Uterus (tissue), 3 donors: ENCODE measurements at regions not wholly inside any gene's neighbourhood (a gene's known extent, or its start where the extent isn't known, plus 50 kb on each side); places are given as distances from the start of the nearest gene placed in this dataset.

Source experiments
- DNase-seq, 2 donors: peaks; one replicate each; pipeline ENCODE4 v3.0.0-alpha.2; 2019 to 2020
- H3K27ac ChIP-seq, 2 donors: fragments of 200-600 bp; sonication (generic); 1 replicate in 1 of 2; 2 replicates in 1 of 2; pipeline ENCODE4 v1.5.1; 2016 to 2018
- H3K27me3 ChIP-seq, 2 donors: fragments of 200-600 bp; sonication (generic); one replicate each; pipeline ENCODE4 v1.5.1; 2018 to 2019; ENCODE audit warnings: control low read depth in 1 of 2
- H3K36me3 ChIP-seq, 2 donors: fragments of 200-600 bp; sonication (generic); one replicate each; pipeline ENCODE4 v1.5.1; 2019; ENCODE audit warnings: control low read depth in 1 of 2
- H3K4me1 ChIP-seq, 2 donors: fragments of 200-600 bp; sonication (generic); one replicate each; pipeline ENCODE4 v1.5.1; 2018 to 2019; ENCODE audit warnings: control low read depth in 1 of 2
- H3K4me3 ChIP-seq, 2 donors: fragments of 200-600 bp; sonication (generic); 1 replicate in 1 of 2; 2 replicates in 1 of 2; pipeline ENCODE4 v1.5.1; 2018 to 2019; ENCODE audit warnings: mild to moderate bottlenecking in 1 of 2
- H3K9me3 ChIP-seq, 2 donors: fragments of 200-600 bp; sonication (generic); one replicate each; pipeline ENCODE4 v1.5.1; 2019; ENCODE audit warnings: control low read depth in 1 of 2
- POLR2A ChIP-seq, 2 donors: fragments of 450-650 bp; IDR thresholded peaks; one replicate each; pipeline ENCODE4 v1.6.1; 2016; ENCODE audit warnings: antibody characterized with exemption in 2 of 2, mild to moderate bottlenecking in 1 of 2, moderate library complexity in 1 of 2
- intact Hi-C: fragments of 100-400 bp; cut with DNase I; formaldehyde crosslinking; loops from one replicate; pipeline ENCODE4 v1.15.1; 2023; ENCODE audit warnings: low total_unique reads
- TF ChIP-seq, protein P1 (sequence below), 4 experiments: fragments of 200-600 bp in 2 of 4; fragments of 450-650 bp in 2 of 4; sonication (generic) in 2 of 4; IDR thresholded peaks; one replicate each; pipeline ENCODE4 v1.5.1; 2016 to 2019; ENCODE audit warnings: antibody characterized with exemption in 4 of 4, mild to moderate bottlenecking in 2 of 4, moderate library complexity in 1 of 4
- donor health status: DM: yes; HTN: yes; CAD: no.

DNA sequence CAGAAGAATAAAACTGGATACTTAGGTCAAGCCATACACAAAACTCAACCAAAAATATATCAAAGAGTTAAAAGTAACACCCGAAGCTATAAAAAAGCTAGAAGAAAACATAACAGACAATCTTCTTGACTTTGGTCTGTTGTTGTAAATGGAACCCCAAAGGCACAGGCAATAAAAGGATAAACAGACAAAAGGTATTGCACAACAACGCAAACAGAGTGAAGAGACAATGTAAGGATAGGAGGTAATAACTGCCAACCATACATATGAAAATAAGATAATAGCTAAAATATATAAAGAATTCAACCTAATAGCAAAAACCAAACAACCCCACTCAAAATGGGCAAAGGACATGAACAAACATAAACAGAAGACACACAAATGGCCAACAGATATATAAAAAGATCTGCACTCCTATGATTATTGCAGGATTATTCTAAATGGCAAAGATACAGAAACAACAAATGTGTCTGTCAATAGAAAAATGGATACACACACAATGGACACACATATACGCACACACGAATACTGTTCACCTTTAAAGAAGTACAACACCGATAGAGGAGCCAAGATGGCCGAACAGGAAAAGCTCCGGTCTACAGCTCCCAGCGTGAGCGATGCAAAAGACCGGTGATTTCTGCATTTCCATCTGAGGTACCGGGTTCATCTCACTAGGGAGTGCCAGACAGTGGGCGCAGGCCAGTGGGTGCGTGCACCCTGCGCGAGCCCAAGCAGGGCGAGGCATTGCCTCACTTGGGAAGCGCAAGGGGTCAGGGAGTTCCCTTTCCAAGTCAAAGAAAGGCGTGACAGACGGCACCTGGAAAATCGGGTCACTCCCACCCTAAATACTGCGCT is 1137.1 kb downstream of the FSCB start:
- TF ChIP-seq, protein P1, sequence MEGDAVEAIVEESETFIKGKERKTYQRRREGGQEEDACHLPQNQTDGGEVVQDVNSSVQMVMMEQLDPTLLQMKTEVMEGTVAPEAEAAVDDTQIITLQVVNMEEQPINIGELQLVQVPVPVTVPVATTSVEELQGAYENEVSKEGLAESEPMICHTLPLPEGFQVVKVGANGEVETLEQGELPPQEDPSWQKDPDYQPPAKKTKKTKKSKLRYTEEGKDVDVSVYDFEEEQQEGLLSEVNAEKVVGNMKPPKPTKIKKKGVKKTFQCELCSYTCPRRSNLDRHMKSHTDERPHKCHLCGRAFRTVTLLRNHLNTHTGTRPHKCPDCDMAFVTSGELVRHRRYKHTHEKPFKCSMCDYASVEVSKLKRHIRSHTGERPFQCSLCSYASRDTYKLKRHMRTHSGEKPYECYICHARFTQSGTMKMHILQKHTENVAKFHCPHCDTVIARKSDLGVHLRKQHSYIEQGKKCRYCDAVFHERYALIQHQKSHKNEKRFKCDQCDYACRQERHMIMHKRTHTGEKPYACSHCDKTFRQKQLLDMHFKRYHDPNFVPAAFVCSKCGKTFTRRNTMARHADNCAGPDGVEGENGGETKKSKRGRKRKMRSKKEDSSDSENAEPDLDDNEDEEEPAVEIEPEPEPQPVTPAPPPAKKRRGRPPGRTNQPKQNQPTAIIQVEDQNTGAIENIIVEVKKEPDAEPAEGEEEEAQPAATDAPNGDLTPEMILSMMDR (IDR thresholded peaks at IDR 0.05): no peak
- TF ChIP-seq POLR2A (IDR thresholded peaks at IDR 0.05): no peak
- H3K9me3 ChIP-seq: no peaks in the 10 kb centered on the region
- H3K27me3 ChIP-seq: no peaks in the 10 kb centered on the region
- H3K36me3 ChIP-seq: no peaks in the 10 kb centered on the region
- H3K4me3 ChIP-seq: no peak overlapping the region
- no peaks in the 10 kb centered on the region for H3K4me1 ChIP-seq
- no peak for DNase-seq
- intact Hi-C loops: no loop called here
- H3K27ac ChIP-seq: no peak overlapping the region

DNA sequence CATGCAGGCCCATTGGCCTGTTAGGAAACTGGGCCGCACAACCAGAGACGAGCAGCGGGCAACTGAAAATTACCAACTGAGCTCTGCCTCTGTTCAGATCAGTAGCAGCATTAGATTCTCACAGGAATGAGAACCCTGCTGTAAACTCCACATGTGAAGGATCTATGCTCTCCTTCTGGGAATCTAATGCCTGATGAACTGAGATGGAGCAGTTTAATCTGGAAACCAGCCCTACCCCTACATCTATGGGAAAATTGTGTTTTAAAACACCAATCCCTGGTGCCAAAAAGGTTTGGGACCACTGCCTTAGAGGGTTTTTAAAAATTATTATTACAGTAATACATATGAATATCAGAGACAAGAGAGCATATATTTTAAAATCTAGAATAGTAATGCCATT is 1144.5 kb downstream of the FSCB start:
- TF ChIP-seq POLR2A (IDR thresholded peaks at IDR 0.05): no peak
- TF ChIP-seq, protein P1 (IDR thresholded peaks at IDR 0.05): no peak
- DNase-seq: no peak
- no peaks in the 10 kb centered on the region for H3K4me1 ChIP-seq
- no peak overlapping the region for H3K4me3 ChIP-seq
- no peak overlapping the region for H3K27ac ChIP-seq
- H3K36me3 ChIP-seq: no peaks in the 10 kb centered on the region
- intact Hi-C loops: no loop called here
- H3K27me3 ChIP-seq: no peaks in the 10 kb centered on the region
- H3K9me3 ChIP-seq: no peaks in the 10 kb centered on the region

DNA sequence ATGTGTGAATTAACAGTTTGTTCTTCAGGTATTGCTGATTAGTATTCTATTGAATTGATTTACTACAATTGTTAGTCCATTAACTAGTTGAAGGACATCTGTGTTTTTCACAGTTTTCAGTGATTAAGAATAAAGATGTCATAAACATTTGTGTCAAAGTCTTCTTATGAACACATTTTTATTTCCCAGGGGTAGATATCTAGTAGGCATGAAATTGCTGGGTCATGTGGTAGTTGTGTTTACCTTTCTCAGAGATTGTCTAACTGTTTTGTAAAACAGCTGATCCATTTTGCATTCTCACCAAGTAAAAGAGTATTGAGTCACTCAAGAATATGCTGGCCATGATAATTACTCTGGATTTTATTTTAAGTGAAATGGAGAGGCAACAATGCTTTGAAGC is 1145.3 kb downstream of the FSCB start:
- DNase-seq: no peak
- Histone ChIP-seq H3K27me3 (no peaks in the 10 kb centered on the region), H3K4me1 (no peaks in the 10 kb centered on the region), H3K27ac (no peak overlapping the region), H3K9me3 (no peaks in the 10 kb centered on the region), H3K4me3 (no peak overlapping the region), H3K36me3 (no peaks in the 10 kb centered on the region)
- TF ChIP-seq, protein P1 (IDR thresholded peaks at IDR 0.05): no peak
- TF ChIP-seq POLR2A (IDR thresholded peaks at IDR 0.05): no peak
- intact Hi-C loops: no loop called here

DNA sequence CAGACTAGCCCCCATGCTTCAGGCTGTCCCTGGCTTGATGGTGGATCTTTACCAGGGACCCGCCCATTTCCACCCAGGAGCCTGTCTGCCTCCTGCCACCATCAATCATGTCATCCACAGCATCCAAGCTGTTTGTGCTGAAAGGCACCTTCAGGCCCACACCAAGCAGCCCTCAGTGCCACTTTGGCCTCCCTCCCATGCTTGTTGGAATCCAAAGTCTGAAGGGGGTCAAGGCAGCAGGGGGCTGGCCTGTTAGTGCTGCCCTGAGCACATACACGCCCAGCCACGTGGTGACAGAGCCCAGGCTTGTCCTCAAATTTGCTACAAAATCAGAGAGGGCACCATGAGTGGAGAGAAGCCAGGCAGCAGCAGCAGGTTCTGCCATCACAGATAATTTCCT is 1146.8 kb downstream of the FSCB start:
- Histone ChIP-seq H3K36me3 (no peaks in the 10 kb centered on the region), H3K27me3 (no peaks in the 10 kb centered on the region), H3K27ac (no peak overlapping the region), H3K9me3 (no peaks in the 10 kb centered on the region), H3K4me3 (no peak overlapping the region), H3K4me1 (no peaks in the 10 kb centered on the region)
- intact Hi-C loops: no loop called here
- no peak for DNase-seq
- TF ChIP-seq, protein P1 (IDR thresholded peaks at IDR 0.05): no peak
- no peak for TF ChIP-seq POLR2A (IDR thresholded peaks at IDR 0.05)

DNA sequence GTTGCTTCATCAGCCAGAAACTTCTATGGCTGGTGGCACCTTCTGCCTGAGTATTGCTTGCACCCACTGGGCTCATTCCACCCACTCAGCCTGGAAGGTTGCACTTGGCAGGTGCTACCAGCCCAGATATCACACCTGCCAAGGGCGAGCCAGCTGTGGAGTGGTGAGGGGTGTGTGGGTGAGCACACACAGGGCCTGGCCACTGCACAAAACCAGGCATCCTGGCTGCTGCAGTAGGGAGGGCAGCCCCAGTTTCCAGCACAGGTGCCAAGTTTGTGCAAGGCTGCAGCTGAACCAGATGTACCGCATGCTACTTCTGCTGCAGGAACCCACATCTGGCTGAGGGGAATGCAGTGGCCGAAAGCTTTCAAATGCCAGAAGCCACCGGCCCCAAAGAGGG is 1147.8 kb downstream of the FSCB start:
- Histone ChIP-seq H3K36me3 (no peaks in the 10 kb centered on the region), H3K27me3 (no peaks in the 10 kb centered on the region), H3K4me3 (no peak overlapping the region), H3K27ac (no peak overlapping the region), H3K9me3 (no peaks in the 10 kb centered on the region), H3K4me1 (no peaks in the 10 kb centered on the region)
- TF ChIP-seq, protein P1 (IDR thresholded peaks at IDR 0.05): no peak
- no peak for TF ChIP-seq POLR2A (IDR thresholded peaks at IDR 0.05)
- intact Hi-C loops: no loop called here
- no peak for DNase-seq
